Tibial nerve (tissue), 4 donors: ENCODE measurements at regions not wholly inside any gene's neighbourhood (a gene's known extent, or its start where the extent isn't known, plus 50 kb on each side); places are given as distances from the start of the nearest gene placed in this dataset.

Experiments used
- EP300 ChIP-seq, 2 donors: sonication (generic); formaldehyde crosslinking; IDR thresholded peaks; one replicate each; pipeline ENCODE4 v1.6.1; 2017; ENCODE audit warnings: antibody characterized with exemption in 2 of 2, mild to moderate bottlenecking in 1 of 2
- POLR2A ChIP-seq, 2 donors: fragments of 450-650 bp; IDR thresholded peaks; one replicate each; pipeline ENCODE4 v1.6.1; 2017; ENCODE audit warnings: antibody characterized with exemption in 2 of 2, mild to moderate bottlenecking in 2 of 2, moderate library complexity in 2 of 2
- TF ChIP-seq, protein P1 (sequence below), 5 experiments: fragments of 200-600 bp in 3 of 5; fragments of 450-650 bp in 2 of 5; sonication (generic) in 3 of 5; IDR thresholded peaks; one replicate each; pipeline ENCODE4 v1.5.1; 2016 to 2019; ENCODE audit warnings: antibody characterized with exemption in 5 of 5, mild to moderate bottlenecking in 3 of 5, moderate library complexity in 2 of 5

DNA sequence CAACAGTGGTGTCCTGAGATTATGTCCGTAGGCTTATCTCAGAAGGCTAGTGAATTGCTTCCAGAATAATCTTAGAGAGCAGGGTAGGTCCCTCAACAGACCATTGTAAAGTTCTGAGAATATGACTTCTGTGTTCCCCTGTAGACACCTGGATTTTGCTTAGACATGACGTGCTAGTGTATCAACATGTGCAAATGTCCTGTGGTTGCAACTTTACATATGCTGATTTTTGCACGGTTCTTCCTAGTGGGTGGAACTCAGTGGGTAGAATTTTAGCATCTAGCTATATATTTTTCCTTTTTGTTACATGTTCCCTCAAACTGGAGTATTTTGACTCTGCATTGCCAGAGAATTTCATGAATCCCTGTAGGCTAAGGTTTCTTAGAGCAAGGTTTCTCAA, 459.2 kb downstream of the RNF144B start:
- TF ChIP-seq, protein P1, sequence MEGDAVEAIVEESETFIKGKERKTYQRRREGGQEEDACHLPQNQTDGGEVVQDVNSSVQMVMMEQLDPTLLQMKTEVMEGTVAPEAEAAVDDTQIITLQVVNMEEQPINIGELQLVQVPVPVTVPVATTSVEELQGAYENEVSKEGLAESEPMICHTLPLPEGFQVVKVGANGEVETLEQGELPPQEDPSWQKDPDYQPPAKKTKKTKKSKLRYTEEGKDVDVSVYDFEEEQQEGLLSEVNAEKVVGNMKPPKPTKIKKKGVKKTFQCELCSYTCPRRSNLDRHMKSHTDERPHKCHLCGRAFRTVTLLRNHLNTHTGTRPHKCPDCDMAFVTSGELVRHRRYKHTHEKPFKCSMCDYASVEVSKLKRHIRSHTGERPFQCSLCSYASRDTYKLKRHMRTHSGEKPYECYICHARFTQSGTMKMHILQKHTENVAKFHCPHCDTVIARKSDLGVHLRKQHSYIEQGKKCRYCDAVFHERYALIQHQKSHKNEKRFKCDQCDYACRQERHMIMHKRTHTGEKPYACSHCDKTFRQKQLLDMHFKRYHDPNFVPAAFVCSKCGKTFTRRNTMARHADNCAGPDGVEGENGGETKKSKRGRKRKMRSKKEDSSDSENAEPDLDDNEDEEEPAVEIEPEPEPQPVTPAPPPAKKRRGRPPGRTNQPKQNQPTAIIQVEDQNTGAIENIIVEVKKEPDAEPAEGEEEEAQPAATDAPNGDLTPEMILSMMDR (IDR thresholded peaks at IDR 0.05): no peak
- TF ChIP-seq EP300 (IDR thresholded peaks at IDR 0.05): no peak
- no peak for TF ChIP-seq POLR2A (IDR thresholded peaks at IDR 0.05)
